PC-3 (cell line): ENCODE measurements at regions not wholly inside any gene's neighbourhood (a gene's known extent, or its start where the extent isn't known, plus 50 kb on each side); places are given as distances from the start of the nearest gene placed in this dataset.

ENCODE experiments used
- EZH2 ChIP-seq: fragments of 300-600 bp; sonication (generic); IDR thresholded peaks from one replicate; pipeline ENCODE4 v1.6.1; 2017; ENCODE audit warnings: antibody characterized with exemption, mild to moderate bottlenecking, low read length; ENCODE audit not compliant: unreplicated experiment
- EZH2phosphoT487 ChIP-seq: fragments of 300-600 bp; sonication (generic); IDR thresholded peaks from 2 replicates; pipeline ENCODE4 v1.6.1; 2018; ENCODE audit warnings: mild to moderate bottlenecking, antibody characterized with exemption, low read length, borderline replicate concordance
- TF ChIP-seq, protein P1 (sequence below): fragments of 300-600 bp; sonication (generic); conservative IDR thresholded peaks from 2 replicates; pipeline ENCODE4 v1.5.1; 2017; ENCODE audit warnings: antibody characterized with exemption, low read depth, mild to moderate bottlenecking, low read length

DNA sequence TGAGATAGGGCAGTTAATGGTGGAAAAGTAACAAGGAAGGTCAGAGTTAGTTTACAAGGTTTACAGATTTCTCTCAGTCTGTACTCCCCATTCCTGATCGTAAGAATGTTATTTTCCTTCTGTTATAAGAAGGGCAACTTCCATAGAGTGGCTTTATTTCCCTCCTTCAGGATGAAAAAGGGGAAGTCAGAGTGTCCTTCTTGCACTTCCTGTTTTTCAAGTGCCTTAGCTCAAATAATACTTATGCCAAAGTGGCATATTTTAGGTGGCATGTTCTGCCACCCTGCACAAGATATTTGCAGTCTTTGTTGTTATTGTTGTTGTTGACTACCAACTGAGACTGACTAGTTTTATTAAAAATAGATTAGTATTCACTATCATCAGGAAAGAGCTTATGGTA is 730.7 kb upstream of the ADGRL4 start:
- TF ChIP-seq, protein P1, sequence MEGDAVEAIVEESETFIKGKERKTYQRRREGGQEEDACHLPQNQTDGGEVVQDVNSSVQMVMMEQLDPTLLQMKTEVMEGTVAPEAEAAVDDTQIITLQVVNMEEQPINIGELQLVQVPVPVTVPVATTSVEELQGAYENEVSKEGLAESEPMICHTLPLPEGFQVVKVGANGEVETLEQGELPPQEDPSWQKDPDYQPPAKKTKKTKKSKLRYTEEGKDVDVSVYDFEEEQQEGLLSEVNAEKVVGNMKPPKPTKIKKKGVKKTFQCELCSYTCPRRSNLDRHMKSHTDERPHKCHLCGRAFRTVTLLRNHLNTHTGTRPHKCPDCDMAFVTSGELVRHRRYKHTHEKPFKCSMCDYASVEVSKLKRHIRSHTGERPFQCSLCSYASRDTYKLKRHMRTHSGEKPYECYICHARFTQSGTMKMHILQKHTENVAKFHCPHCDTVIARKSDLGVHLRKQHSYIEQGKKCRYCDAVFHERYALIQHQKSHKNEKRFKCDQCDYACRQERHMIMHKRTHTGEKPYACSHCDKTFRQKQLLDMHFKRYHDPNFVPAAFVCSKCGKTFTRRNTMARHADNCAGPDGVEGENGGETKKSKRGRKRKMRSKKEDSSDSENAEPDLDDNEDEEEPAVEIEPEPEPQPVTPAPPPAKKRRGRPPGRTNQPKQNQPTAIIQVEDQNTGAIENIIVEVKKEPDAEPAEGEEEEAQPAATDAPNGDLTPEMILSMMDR = no peak
- TF ChIP-seq EZH2 = no peak
- no peak for TF ChIP-seq EZH2phosphoT487
